MM.1S (cell line): ENCODE measurements at regions not wholly inside any gene's neighbourhood (a gene's known extent, or its start where the extent isn't known, plus 50 kb on each side); places are given as distances from the start of the nearest gene placed in this dataset.

Experiments
- EZH2 ChIP-seq: fragments of 300-600 bp; sonication (generic); optimal IDR thresholded peaks from 2 replicates; pipeline ENCODE3; 2017; ENCODE audit warnings: low read depth, mild to moderate bottlenecking, antibody characterized with exemption, low read length, mixed read lengths
- EZH2phosphoT487 ChIP-seq: fragments of 300-600 bp; sonication (generic); IDR thresholded peaks from 2 replicates; pipeline ENCODE4 v1.6.1; 2018; ENCODE audit warnings: antibody characterized with exemption, low read length
- TF ChIP-seq, protein P1 (sequence below): fragments of 300-600 bp; sonication (generic); IDR thresholded peaks from 2 replicates; pipeline ENCODE4 v1.5.1; 2016; ENCODE audit warnings: antibody characterized with exemption, low read length, mixed read lengths

GRCh38 chr1:30420519-30421050 lies 302.8 kb downstream of the MATN1 start:
- TF ChIP-seq, protein P1, sequence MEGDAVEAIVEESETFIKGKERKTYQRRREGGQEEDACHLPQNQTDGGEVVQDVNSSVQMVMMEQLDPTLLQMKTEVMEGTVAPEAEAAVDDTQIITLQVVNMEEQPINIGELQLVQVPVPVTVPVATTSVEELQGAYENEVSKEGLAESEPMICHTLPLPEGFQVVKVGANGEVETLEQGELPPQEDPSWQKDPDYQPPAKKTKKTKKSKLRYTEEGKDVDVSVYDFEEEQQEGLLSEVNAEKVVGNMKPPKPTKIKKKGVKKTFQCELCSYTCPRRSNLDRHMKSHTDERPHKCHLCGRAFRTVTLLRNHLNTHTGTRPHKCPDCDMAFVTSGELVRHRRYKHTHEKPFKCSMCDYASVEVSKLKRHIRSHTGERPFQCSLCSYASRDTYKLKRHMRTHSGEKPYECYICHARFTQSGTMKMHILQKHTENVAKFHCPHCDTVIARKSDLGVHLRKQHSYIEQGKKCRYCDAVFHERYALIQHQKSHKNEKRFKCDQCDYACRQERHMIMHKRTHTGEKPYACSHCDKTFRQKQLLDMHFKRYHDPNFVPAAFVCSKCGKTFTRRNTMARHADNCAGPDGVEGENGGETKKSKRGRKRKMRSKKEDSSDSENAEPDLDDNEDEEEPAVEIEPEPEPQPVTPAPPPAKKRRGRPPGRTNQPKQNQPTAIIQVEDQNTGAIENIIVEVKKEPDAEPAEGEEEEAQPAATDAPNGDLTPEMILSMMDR = no peak
- TF ChIP-seq EZH2 (no peak), EZH2phosphoT487 (no peak)
